PFSK-1 (cell line): ENCODE measurements at regions not wholly inside any gene's neighbourhood (a gene's known extent, or its start where the extent isn't known, plus 50 kb on each side); places are given as distances from the start of the nearest gene placed in this dataset.

Source experiments
- POLR2AphosphoS5 ChIP-seq: IDR thresholded peaks from 2 replicates; pipeline ENCODE4 v1.6.1; 2012; ENCODE audit warnings: low read depth, mild to moderate bottlenecking, control low read depth, low read length, moderate library complexity
- SIN3A ChIP-seq: IDR thresholded peaks from 2 replicates; pipeline ENCODE4 v1.6.1; 2012; ENCODE audit warnings: mild to moderate bottlenecking, low read length, moderate library complexity, borderline replicate concordance; ENCODE audit not compliant: insufficient read depth
- TF ChIP-seq, protein P1 (sequence below), 2 experiments: IDR thresholded peaks; 2 replicates each; pipeline versions ENCODE4 v1.6.1 to v1.8.0; 2011 to 2012; ENCODE audit warnings: low read depth in 2 of 2, low read length in 2 of 2, control low read depth in 1 of 2, inconsistent platforms in 1 of 2, mild to moderate bottlenecking in 1 of 2, moderate library complexity in 1 of 2; ENCODE audit not compliant: insufficient read depth in 1 of 2

DNA sequence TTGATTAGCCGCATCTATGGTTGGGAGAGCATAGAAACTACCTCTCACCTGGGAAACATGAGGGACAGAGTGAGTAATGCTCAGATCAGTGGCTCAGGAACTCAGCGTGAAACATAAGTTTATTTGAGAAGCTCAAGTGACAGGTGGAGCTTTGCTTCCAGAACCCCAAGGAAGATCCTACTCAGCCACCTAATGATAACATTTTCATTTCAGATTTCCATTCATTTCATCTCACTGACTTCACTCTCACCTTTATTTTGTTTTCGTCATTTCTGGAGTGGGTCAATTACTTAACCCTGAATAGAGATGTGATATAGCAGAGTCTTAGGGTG lies 145.5 kb upstream of the DUSP10 start:
- TF ChIP-seq SIN3A (no peak), POLR2AphosphoS5 (no peak)
- TF ChIP-seq, protein P1, sequence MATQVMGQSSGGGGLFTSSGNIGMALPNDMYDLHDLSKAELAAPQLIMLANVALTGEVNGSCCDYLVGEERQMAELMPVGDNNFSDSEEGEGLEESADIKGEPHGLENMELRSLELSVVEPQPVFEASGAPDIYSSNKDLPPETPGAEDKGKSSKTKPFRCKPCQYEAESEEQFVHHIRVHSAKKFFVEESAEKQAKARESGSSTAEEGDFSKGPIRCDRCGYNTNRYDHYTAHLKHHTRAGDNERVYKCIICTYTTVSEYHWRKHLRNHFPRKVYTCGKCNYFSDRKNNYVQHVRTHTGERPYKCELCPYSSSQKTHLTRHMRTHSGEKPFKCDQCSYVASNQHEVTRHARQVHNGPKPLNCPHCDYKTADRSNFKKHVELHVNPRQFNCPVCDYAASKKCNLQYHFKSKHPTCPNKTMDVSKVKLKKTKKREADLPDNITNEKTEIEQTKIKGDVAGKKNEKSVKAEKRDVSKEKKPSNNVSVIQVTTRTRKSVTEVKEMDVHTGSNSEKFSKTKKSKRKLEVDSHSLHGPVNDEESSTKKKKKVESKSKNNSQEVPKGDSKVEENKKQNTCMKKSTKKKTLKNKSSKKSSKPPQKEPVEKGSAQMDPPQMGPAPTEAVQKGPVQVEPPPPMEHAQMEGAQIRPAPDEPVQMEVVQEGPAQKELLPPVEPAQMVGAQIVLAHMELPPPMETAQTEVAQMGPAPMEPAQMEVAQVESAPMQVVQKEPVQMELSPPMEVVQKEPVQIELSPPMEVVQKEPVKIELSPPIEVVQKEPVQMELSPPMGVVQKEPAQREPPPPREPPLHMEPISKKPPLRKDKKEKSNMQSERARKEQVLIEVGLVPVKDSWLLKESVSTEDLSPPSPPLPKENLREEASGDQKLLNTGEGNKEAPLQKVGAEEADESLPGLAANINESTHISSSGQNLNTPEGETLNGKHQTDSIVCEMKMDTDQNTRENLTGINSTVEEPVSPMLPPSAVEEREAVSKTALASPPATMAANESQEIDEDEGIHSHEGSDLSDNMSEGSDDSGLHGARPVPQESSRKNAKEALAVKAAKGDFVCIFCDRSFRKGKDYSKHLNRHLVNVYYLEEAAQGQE (IDR thresholded peaks at IDR 0.05; ENCODE audit: insufficient read depth in 1 of 2, low read depth in 2 of 2, low read length in 2 of 2) = no peak
